GM13977 (cell line): ENCODE measurements at regions not wholly inside any gene's neighbourhood (a gene's known extent, or its start where the extent isn't known, plus 50 kb on each side); places are given as distances from the start of the nearest gene placed in this dataset.

Source experiments
- DNase-seq: peaks from one replicate; pipeline ENCODE4 v3.0.0; 2012; ENCODE audit warnings: low spot score
- in situ Hi-C: fragments of 300-500 bp; cut with MboI; formaldehyde crosslinking; loops from one replicate; pipeline ENCODE4 v1.12.0; 2022; ENCODE audit warnings: low sequenced_read_pairs, low pct_unique_long_range_greater_than_20kb, mixed read lengths, inconsistent platforms; ENCODE audit not compliant: unreplicated experiment
- TF ChIP-seq, protein P1 (sequence below): IDR thresholded peaks from 2 replicates; pipeline ENCODE4 v1.5.1; 2012; ENCODE audit warnings: mild to moderate bottlenecking, control low read depth; ENCODE audit not compliant: insufficient read depth; ENCODE audit errors: extremely low read depth, missing control alignments

DNA sequence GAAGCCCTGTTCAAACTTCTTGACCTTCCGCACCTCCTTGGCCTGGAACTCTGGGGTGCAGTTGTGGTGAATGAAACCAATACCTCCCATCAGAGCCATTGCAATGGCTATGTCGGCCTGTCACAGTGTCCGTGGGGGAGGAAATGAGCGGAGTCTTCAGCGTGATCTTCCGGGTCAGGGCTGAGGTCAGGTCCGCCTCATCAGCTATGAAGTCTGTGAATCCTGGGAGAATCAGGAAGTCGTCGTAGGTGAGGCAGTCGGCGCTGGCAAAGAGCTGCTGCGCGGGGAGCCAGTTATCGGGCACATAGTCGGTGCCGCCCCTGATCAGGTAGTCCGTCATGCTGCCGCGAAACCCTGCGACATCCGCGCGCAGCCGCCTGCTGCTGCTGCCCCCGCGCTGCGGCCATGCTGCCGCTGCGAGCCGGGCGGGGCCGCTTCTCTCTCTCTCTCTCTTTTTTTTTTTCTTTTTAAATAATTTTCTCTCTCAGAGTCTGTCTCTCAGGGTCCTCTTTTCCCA, 154.1 kb upstream of the ZSWIM2 start:
- in situ Hi-C loops: no loop called here
- TF ChIP-seq, protein P1, sequence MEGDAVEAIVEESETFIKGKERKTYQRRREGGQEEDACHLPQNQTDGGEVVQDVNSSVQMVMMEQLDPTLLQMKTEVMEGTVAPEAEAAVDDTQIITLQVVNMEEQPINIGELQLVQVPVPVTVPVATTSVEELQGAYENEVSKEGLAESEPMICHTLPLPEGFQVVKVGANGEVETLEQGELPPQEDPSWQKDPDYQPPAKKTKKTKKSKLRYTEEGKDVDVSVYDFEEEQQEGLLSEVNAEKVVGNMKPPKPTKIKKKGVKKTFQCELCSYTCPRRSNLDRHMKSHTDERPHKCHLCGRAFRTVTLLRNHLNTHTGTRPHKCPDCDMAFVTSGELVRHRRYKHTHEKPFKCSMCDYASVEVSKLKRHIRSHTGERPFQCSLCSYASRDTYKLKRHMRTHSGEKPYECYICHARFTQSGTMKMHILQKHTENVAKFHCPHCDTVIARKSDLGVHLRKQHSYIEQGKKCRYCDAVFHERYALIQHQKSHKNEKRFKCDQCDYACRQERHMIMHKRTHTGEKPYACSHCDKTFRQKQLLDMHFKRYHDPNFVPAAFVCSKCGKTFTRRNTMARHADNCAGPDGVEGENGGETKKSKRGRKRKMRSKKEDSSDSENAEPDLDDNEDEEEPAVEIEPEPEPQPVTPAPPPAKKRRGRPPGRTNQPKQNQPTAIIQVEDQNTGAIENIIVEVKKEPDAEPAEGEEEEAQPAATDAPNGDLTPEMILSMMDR: no peak
- DNase-seq: no peak

DNA sequence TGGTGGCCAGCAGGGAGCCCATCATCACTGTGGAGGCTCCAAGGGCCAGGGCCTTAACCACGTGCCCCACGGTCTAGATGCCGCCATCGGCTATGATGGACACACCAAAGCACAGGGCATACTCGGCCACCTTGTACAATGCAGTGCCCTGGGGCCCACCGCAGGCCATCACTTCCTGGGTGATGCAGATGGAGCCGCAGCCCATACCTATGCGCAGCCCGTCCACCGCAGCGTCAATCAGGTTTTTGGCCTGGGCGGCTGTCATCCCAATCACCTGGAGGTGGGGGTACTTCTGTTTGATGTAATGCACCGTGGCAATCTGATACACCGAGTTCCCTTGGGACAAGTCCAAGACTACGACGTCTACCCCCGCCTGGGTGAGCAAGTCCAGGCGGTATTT, 153.3 kb upstream of the ZSWIM2 start:
- DNase-seq: no peak
- TF ChIP-seq, protein P1: no peak
- in situ Hi-C loops: no loop called here

DNA sequence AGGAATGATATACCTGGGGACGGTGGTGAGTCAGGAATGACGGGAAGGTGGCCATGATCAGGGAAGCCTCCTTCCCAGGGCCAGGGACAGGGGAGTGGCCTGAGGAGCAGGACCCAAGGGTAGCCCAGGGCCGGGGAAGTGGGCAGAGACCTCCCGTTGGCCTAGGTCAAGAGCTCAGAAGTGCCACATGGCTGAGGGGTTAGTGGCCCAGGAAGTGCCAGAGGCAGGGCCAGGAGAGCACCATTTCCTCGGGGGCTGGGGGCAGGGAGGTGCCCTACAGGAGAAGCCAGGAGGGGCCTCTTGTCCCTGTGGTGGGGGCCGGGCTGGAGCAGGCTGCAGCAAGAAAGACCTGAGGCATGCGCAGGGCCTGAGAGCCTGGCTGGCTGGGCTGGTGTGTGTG, 152.3 kb upstream of the ZSWIM2 start:
- in situ Hi-C loops: no loop called here
- TF ChIP-seq, protein P1: no peak
- no peak for DNase-seq

DNA sequence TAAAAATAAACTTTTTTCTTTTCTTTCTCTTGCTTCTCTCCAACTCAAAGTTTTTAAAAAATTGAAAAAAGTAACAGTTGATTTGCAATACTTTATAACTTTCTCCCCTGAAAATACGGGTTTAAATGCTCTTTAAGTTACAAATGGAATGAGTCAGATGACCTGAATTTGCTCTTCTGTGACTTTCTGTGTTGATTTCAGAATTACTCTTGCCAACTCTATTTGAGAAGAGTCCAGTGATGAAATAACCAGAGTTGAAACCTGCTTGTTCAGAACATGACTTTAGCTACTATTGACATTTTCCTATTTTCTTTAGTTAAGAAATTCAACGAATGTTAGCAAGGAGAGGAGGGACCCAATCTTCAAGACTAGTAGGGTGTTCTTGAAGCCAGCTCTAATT, 146.1 kb upstream of the ZSWIM2 start:
- DNase-seq: no peak
- in situ Hi-C loops: no loop called here
- TF ChIP-seq, protein P1: no peak

DNA sequence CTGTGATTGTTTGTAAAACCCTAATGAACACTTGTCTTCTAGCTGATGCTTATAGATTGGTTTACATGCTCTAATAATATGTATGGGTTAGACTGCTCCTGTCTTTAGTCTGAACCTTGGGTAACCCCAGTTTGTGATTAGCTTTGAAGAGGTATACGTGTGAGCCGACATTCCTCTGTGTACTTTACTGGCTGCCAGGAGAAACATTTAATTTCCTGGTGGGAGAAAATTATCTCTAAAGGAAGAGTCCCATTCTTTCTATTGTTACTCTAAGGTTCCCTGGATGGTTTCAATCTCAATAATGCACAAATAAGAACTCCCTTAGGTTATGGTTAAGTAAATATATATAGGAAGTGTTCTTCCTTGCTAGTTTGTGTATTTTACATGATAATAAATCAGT, 143.6 kb upstream of the ZSWIM2 start:
- TF ChIP-seq, protein P1: no peak
- DNase-seq: no peak
- in situ Hi-C loops: no loop called here

DNA sequence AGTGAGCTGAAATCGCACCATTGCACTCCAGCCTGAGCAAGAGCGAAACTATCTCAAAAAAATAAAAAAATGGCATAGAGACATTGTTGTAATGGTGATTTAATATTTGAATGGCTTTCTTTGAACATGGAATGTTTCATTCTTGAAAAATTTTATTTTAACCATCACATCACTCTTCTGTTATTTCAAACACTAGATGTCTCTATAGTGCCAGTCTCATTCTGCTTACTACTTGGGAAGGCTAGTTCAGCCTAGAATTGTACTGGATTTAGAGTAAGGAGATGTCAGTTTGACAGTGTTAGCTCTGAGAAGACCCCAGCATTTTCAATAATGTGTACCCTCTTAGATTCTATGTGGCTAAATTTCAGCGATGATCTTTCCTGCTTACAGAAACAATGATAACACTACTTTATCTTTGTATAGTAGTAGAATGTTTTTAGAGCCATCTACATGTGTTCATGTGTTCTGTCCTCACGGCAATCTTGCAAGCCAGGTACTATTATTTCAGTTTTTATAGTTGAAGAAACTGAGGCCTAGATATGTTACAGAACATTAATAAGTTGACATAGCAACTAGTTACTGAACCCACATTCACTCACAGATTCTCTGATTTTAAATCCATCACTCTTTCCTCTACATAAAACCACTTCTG, 142.9 kb upstream of the ZSWIM2 start:
- in situ Hi-C loops: no loop called here
- DNase-seq: no peak
- TF ChIP-seq, protein P1: no peak
